ENCODE measurements at regions not wholly inside any gene's neighbourhood (a gene's known extent, or its start where the extent isn't known, plus 50 kb on each side); places are given as distances from the start of the nearest gene placed in this dataset.

GRCh38 chr14:76603713-76604112 is 157.6 kb upstream of the VASH1 start:
- DNase-seq (ENCODE audit: low spot score): no peak

- no peak for DNase-seq (ENCODE audit: low spot score)
Observed at GRCh38 chr14:76607510-76607909, 153.8 kb upstream of the VASH1 start.

GRCh38 chr14:76612654-76613053 is 148.6 kb upstream of the VASH1 start:
- no peak for DNase-seq (ENCODE audit: low spot score)

- no peak for DNase-seq (ENCODE audit: low spot score)
Observed at GRCh38 chr14:76613616-76614015, 147.7 kb upstream of the VASH1 start.

- DNase-seq (ENCODE audit: low spot score): no peak
Observed at GRCh38 chr14:76615331-76615730, 145.9 kb upstream of the VASH1 start.

GRCh38 chr14:76617440-76617839 is 143.8 kb upstream of the VASH1 start:
- DNase-seq (ENCODE audit: low spot score): no peak

- DNase-seq (ENCODE audit: low spot score): no peak
Observed at GRCh38 chr14:76636602-76637001, 124.7 kb upstream of the VASH1 start.

GRCh38 chr14:76638841-76639240 is 122.4 kb upstream of the VASH1 start:
- DNase-seq (ENCODE audit: low spot score): no peak

GRCh38 chr14:76639606-76640229 is 121.5 kb upstream of the VASH1 start:
- DNase-seq (ENCODE audit: low spot score): no peak

- no peak for DNase-seq (ENCODE audit: low spot score)
Observed at GRCh38 chr14:76640923-76641395, 120.3 kb upstream of the VASH1 start.

- DNase-seq (ENCODE audit: low spot score): no peak
Observed at GRCh38 chr14:76641541-76641940, 119.7 kb upstream of the VASH1 start.

GRCh38 chr14:76643887-76644286 is 117.4 kb upstream of the VASH1 start:
- no peak for DNase-seq (ENCODE audit: low spot score)

GRCh38 chr14:76644855-76645518 is 116.3 kb upstream of the VASH1 start:
- DNase-seq (ENCODE audit: low spot score): peak; percentile 53

- DNase-seq (ENCODE audit: low spot score): peak; percentile 84
Observed at GRCh38 chr14:76647697-76648298, 113.5 kb upstream of the VASH1 start.

GRCh38 chr14:76651410-76652055 is 109.7 kb upstream of the VASH1 start:
- no peak for DNase-seq (ENCODE audit: low spot score)

- DNase-seq (ENCODE audit: low spot score): peak; percentile 20
Observed at GRCh38 chr14:76653875-76654572, 107.2 kb upstream of the VASH1 start.

- DNase-seq (ENCODE audit: low spot score): no peak
Observed at GRCh38 chr14:76654573-76655108, 106.6 kb upstream of the VASH1 start.

- no peak for DNase-seq (ENCODE audit: low spot score)
Observed at GRCh38 chr14:76655331-76655730, 105.9 kb upstream of the VASH1 start.

GRCh38 chr14:76656592-76656991 is 104.7 kb upstream of the VASH1 start:
- DNase-seq (ENCODE audit: low spot score): no peak

- no peak for DNase-seq (ENCODE audit: low spot score)
Observed at GRCh38 chr14:76657404-76657803, 103.9 kb upstream of the VASH1 start.

- no peak for DNase-seq (ENCODE audit: low spot score)
Observed at GRCh38 chr14:76657846-76658245, 103.4 kb upstream of the VASH1 start.

- no peak for DNase-seq (ENCODE audit: low spot score)
Observed at GRCh38 chr14:76662580-76662979, 98.7 kb upstream of the VASH1 start.

Data from COLO829 (cell line).